Heart left ventricle (tissue), 16 donors: ENCODE measurements at regions not wholly inside any gene's neighbourhood (a gene's known extent, or its start where the extent isn't known, plus 50 kb on each side); places are given as distances from the start of the nearest gene placed in this dataset.

Experiments
- ATAC-seq, 4 donors: fragments of 200-7000 bp; cut with Tn5 transposase; one replicate each; pipeline ENCODE4 v1.9.1; 2020 to 2022; ENCODE audit warnings: moderate library complexity in 4 of 4, mild to moderate bottlenecking in 3 of 4, moderate number of reproducible peaks in 1 of 4
- DNase-seq, 5 donors: peaks; one replicate each; pipeline ENCODE4 v3.0.0-alpha.2; 2020
- H3K27ac ChIP-seq, 12 donors: fragments of 200-600 bp; sonication (generic) in 4 of 12; one replicate each; pipeline versions ENCODE4 v1.5.0 to v1.8.0; 2016 to 2022; ENCODE audit warnings: mild to moderate bottlenecking in 2 of 12
- H3K27me3 ChIP-seq, 9 donors: fragments of 200-600 bp; sonication (generic) in 2 of 9; one replicate each; pipeline versions ENCODE4 v1.5.1 to v1.8.0; 2016 to 2022; ENCODE audit warnings: mild to moderate bottlenecking in 3 of 9
- H3K36me3 ChIP-seq, 9 donors: fragments of 200-600 bp; sonication (generic) in 2 of 9; one replicate each; pipeline versions ENCODE4 v1.5.0 to v1.8.0; 2018 to 2022; ENCODE audit warnings: mild to moderate bottlenecking in 2 of 9
- H3K4me1 ChIP-seq, 12 donors: fragments of 200-600 bp; sonication (generic) in 4 of 12; one replicate each; pipeline versions ENCODE4 v1.5.0 to v1.8.0; 2016 to 2022; ENCODE audit warnings: mild to moderate bottlenecking in 3 of 12
- H3K4me3 ChIP-seq, 12 donors: fragments of 200-600 bp; sonication (generic) in 4 of 12; one replicate each; pipeline versions ENCODE4 v1.5.0 to v1.8.0; 2017 to 2022; ENCODE audit warnings: mild to moderate bottlenecking in 9 of 12, moderate library complexity in 4 of 12
- H3K9me3 ChIP-seq, 12 donors: fragments of 200-600 bp; sonication (generic) in 4 of 12; one replicate each; pipeline versions ENCODE4 v1.5.0 to v1.8.0; 2016 to 2022; ENCODE audit warnings: mild to moderate bottlenecking in 1 of 12
- POLR2A ChIP-seq, 2 donors: fragments of 450-650 bp; IDR thresholded peaks; one replicate each; pipeline ENCODE4 v1.6.1; 2017; ENCODE audit warnings: antibody characterized with exemption in 2 of 2, mild to moderate bottlenecking in 2 of 2, moderate library complexity in 2 of 2
- WGBS, 4 donors: extraction: QIAGEN DNeasy Blood & Tissue Kit in 2 of 4; methylation state at CpG; one replicate each; pipeline versions ENCODE4 v1.1.5 to v1.1.7; 2013 to 2018; 5-methylcytosine and 5-hydroxymethylcytosine counted together
- intact Hi-C, 10 donors: fragments of 100-400 bp; cut with DNase I; formaldehyde crosslinking; loops; one replicate each; pipeline versions ENCODE4 v1.11.1 to v1.14.2; 2022
- TF ChIP-seq, protein P1 (sequence below), 12 donors: fragments of 200-600 bp; sonication (generic) in 4 of 12; IDR thresholded peaks; one replicate each; pipeline versions ENCODE4 v1.5.0 to v1.8.0; 2018 to 2022; ENCODE audit warnings: antibody characterized with exemption in 12 of 12, mild to moderate bottlenecking in 5 of 12
- donor health status: ischemic (EF 13 %, LVEDD 7.1; RV severe dilation, severe dysfunction).
- donor health status: healthy with polysubstance abuse.
- donor health status: DM: no; HTN: yes; CAD: no.
- donor health status: DM: no; HTN: no; CAD: no.
- donor health status: ischemic (EF 25% LVEDD 6.9; RV normal size, moderate dysfunction).
- donor health status: ischemic (EF 25% LVEDD 5.7; RV mildly dilated, moderate dysfunction).
- donor health status: healthy.
- donor health status: DM: yes; HTN: yes; CAD: no.
- donor health status: ischemic (EF 35%, LVEDD 5.7; RV mildly dilated, moderate dysfunction).
- donor health status: nonischemic (EF 11% LVEDD 7.7; RV severe dilation, severe dysfunction).
- donor health status: DM: yes; HTN: yes; CAD: no.
- donor health status: PGD.
- donor health status: ischemic (EF 29% LVEDD 5.4; RV normal size, mild dysfunction).
- donor health status: nonischemic (EF 23%, LVEDD 6.1; RV moderate dilation, normal function).

DNA sequence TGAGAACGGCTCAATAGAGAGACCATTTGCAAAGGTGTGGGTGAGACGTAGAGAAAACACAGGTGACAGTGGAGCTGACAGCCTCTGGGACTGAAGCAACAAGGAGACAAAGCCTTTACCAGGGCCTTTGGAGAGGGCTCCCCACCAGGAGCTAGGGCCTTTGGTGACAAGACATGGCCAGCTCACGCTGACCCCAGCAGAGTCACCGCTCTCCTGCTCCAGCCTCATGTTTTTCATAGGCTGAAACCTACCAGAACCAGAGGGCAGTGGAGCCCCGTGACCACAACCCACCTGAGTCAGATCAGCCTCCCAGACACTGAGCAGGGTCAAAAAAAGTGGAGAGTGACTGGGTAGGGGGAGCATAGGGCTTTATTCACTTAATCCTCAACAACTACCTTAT is 214.7 kb downstream of the SHQ1 start:
- intact Hi-C loops: no loop called here
- WGBS, 4 donors: 93 to 96% (median 94%) methylated on average over 5 of the region's 5 CpGs
- H3K27ac ChIP-seq: no peak overlapping the region
- H3K27me3 ChIP-seq: no peaks in the 10 kb centered on the region
- H3K4me1 ChIP-seq: peaks cover 0 to 20% (median 0%) of the 10 kb centered on the region in 12 donors
- DNase-seq (no peak), ATAC-seq (no peak)
- no peaks in the 10 kb centered on the region for H3K36me3 ChIP-seq
- TF ChIP-seq, protein P1, sequence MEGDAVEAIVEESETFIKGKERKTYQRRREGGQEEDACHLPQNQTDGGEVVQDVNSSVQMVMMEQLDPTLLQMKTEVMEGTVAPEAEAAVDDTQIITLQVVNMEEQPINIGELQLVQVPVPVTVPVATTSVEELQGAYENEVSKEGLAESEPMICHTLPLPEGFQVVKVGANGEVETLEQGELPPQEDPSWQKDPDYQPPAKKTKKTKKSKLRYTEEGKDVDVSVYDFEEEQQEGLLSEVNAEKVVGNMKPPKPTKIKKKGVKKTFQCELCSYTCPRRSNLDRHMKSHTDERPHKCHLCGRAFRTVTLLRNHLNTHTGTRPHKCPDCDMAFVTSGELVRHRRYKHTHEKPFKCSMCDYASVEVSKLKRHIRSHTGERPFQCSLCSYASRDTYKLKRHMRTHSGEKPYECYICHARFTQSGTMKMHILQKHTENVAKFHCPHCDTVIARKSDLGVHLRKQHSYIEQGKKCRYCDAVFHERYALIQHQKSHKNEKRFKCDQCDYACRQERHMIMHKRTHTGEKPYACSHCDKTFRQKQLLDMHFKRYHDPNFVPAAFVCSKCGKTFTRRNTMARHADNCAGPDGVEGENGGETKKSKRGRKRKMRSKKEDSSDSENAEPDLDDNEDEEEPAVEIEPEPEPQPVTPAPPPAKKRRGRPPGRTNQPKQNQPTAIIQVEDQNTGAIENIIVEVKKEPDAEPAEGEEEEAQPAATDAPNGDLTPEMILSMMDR (IDR thresholded peaks at IDR 0.05): no peak
- TF ChIP-seq POLR2A (IDR thresholded peaks at IDR 0.05): no peak
- no peak overlapping the region for H3K4me3 ChIP-seq
- peaks cover 0 to 5% (median 0%) of the 10 kb centered on the region in 12 donors for H3K9me3 ChIP-seq

DNA sequence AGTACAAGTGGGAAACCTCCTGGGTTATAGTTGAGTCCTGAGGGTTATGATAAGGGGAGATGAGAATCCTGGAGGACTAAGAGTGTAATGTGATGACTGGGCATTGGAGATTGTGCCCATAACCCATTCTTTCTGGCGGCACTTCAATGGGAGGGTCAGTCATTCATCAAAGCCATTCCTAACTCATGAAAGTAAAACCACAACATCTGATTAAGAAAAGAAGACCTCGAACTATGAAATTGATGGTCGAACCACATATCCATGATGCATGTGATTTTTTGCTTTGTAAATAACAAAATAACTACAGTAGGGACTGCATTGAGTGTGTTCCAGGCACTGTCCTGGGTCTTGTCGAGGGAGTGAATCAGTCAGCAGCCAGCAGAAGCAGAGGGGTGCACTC is 215.1 kb downstream of the SHQ1 start:
- Histone ChIP-seq H3K27me3 (no peaks in the 10 kb centered on the region), H3K4me3 (no peak overlapping the region), H3K36me3 (no peaks in the 10 kb centered on the region), H3K27ac (no peak overlapping the region), H3K9me3 (peaks cover 0 to 5% (median 0%) of the 10 kb centered on the region in 12 donors), H3K4me1 (peaks cover 0 to 24% (median 0%) of the 10 kb centered on the region in 12 donors)
- intact Hi-C loops: no loop called here
- no peak for ATAC-seq
- 84 to 97% (median 94%) methylated on average over 4 of the region's 4 CpGs for whole genome bisulfite sequencing, 4 donors
- no peak for TF ChIP-seq POLR2A (IDR thresholded peaks at IDR 0.05)
- TF ChIP-seq, protein P1 (IDR thresholded peaks at IDR 0.05): no peak
- no peak for DNase-seq

DNA sequence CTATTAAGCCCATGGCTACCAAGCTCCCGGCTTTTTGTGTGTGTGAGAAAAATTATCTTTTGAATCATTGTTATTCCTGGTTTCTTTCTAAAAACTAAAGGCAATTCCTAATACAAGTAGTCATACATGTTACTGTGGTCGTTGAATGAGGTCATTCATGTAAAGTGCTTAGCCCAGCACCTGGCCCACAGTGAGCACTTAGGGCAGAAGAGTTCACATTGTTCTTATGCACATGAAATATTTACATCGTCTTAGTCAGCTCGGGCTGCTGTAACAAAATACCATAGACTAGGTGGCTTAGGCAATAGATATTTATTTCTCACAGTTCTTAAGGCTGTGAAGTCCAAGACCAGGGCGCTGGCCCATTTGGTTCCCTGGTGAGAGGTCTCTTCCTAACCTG is 216.1 kb downstream of the SHQ1 start:
- TF ChIP-seq POLR2A (IDR thresholded peaks at IDR 0.05): no peak
- TF ChIP-seq, protein P1 (IDR thresholded peaks at IDR 0.05): no peak
- Histone ChIP-seq H3K4me1 (peaks cover 0 to 28% (median 0%) of the 10 kb centered on the region in 12 donors), H3K27ac (no peak overlapping the region), H3K4me3 (no peak overlapping the region), H3K27me3 (no peaks in the 10 kb centered on the region), H3K9me3 (peaks cover 0 to 5% (median 0%) of the 10 kb centered on the region in 12 donors), H3K36me3 (no peaks in the 10 kb centered on the region)
- no peak for ATAC-seq
- WGBS, 4 donors: 90 to 99% (median 95%) methylated on average over 5 of the region's 5 CpGs
- intact Hi-C loops: no loop called here
- DNase-seq: no peak

DNA sequence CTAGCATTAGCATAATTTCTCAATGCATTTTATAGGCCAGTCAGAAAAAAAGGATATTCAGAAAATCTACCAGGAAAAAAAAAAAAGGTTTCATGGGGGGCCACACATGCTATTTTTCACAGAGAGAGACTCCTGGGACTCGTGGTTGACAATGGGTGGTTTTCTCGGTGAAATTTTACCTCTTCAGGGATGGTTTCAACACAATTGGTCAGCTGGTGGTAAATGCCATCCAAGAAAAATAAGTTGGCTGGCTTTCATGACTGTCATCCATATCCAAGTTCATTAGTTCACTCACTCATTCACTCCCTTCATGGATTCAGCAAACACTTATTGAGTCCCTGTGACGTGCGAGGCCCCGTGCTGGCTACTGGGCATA is 217.3 kb downstream of the SHQ1 start:
- Histone ChIP-seq H3K4me3 (no peak overlapping the region), H3K9me3 (peaks cover 0 to 5% (median 0%) of the 10 kb centered on the region in 12 donors), H3K4me1 (peaks cover 0 to 28% (median 0%) of the 10 kb centered on the region in 12 donors), H3K27me3 (no peaks in the 10 kb centered on the region), H3K36me3 (no peaks in the 10 kb centered on the region), H3K27ac (no peak overlapping the region)
- WGBS, 4 donors: 93 to 98% (median 96%) methylated on average over 5 of the region's 5 CpGs
- TF ChIP-seq, protein P1 (IDR thresholded peaks at IDR 0.05): no peak
- TF ChIP-seq POLR2A (IDR thresholded peaks at IDR 0.05): no peak
- no peak for ATAC-seq
- no peak for DNase-seq
- intact Hi-C loops: no loop called here
